ENCODE measurements at regions not wholly inside any gene's neighbourhood (a gene's known extent, or its start where the extent isn't known, plus 50 kb on each side); places are given as distances from the start of the nearest gene placed in this dataset.

GRCh38 chr3:128569756-128570155 is 76.8 kb upstream of the GATA2 start:
- no peak for TF ChIP-seq CTCF (conservative IDR thresholded peaks at IDR 0.05)
- no peak for TF ChIP-seq EZH2 (IDR thresholded peaks at IDR 0.05; ENCODE audit: low read depth)

Measured in PC-9 (cell line).